Hematopoietic multipotent progenitor cell (in vitro differentiated cells): ENCODE measurements at regions not wholly inside any gene's neighbourhood (a gene's known extent, or its start where the extent isn't known, plus 50 kb on each side); places are given as distances from the start of the nearest gene placed in this dataset.

Experiments used
- DNase-seq, 3 donors: peaks; one replicate each; pipeline ENCODE4 v3.0.0-alpha.2; 2011 to 2015; ENCODE audit warnings: low read depth in 2 of 3, low spot score in 2 of 3

DNA sequence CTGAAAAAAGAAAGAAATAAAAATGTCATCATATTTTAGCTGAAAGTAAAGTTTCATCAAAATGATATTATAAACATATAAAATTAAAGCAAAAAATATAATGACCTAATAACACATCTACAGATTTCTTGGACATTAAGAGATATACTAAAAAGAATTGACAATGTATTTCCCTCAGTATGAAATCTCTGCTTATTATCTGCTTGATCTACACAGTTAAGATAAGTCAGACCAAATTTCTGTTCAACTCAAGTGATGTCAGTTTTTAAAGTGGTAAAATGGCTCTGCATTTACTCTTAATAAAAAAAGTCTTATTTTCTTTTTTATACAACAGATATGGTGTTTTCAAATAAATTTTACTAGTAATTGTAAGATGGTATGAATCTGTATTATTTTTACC, 159.4 kb upstream of the SEMA3A start:
- no peak for DNase-seq

DNA sequence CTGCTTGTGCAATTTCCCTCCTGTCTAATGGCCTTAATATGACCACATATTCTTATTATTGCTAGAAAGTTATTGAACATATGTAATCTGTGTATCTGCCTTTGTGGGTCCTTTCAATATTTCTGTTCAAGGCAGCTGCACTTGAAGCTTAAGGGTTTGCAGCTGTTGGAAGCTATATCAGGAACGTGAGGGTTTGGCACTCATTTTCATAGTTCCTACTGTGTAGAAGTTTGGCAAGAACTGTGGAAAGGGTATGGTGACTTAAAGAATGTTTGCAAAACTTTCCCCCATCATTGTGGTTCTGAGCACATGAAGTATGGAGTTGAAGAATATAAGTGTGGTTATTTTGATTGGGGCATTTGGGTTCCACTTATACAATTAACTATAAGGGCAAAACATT, 144.7 kb upstream of the SEMA3A start:
- DNase-seq = no peak

DNA sequence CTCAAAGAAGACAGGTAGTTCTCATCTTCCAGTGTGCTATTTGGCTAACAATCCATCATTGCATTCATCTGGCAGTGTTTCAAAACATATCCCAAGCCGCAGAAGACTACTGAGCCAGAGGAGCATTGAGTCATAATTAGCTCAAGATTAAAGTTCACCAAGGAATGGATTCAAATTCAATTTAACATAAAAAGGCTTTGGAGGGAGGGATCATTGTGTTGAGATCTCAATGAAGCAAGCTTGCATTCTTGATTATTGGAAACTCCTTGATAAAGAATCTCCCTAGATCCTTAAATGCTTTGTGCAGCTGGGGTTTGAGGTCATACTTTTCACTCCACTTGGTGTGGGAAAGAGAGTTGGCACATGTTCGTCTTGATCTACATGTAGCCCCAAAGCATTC, 142.8 kb upstream of the SEMA3A start:
- no peak for DNase-seq

DNA sequence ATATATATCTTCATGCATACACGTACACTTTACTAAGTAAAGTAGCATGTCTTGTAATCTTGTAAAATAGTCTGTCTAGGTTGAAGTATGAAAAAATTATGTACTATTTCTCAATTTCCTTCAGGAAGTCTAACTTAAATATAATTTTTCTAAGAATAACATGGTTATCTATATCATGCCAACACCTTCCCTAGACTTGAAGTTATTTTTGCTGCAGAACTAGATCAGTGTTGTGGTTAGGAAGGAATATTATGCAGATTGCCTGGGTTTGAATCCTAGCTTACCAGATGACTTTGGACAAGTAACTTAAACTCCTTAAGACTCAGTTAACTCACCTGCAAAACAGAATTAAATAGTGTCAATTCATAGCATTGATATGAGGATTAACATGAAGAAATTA, 142.2 kb upstream of the SEMA3A start:
- DNase-seq = no peak

DNA sequence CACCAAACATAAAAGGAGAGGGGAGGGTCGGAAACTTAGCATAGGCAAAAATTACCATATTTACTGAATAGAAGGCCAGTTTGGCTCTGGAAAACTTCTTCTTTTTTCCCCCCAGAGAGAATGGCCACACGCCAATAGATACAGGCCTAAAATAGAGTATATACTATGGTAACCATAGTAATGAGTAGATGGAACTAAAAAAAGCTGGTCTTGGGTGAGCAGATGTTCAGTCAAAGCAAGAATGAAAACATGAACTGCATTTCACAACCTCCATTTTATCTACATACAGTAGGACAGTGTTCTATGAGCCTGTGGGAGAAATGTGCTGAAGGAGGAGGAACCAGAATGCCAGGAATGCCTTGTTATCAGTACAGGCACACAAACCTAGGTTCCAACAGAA, 141.7 kb upstream of the SEMA3A start:
- DNase-seq = no peak

DNA sequence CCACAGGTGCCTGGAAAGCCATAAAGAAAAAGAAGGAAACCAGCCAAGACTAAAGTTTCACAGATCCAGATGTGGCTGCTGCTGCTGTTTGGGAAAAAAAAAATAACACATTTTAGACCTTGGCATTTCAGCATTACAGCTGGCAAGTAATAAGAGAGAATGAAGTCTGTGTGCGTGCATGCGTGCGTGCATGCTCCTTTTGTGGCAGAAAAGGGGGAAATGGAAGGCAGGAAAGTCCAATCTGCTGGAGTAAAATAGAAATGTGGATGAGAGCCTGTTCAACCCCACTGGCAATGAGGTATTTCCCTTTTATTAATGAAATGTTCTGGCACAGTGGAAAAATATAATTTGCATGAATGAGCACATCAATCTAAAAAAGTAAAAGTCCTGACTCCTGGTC, 137.0 kb upstream of the SEMA3A start:
- no peak for DNase-seq

DNA sequence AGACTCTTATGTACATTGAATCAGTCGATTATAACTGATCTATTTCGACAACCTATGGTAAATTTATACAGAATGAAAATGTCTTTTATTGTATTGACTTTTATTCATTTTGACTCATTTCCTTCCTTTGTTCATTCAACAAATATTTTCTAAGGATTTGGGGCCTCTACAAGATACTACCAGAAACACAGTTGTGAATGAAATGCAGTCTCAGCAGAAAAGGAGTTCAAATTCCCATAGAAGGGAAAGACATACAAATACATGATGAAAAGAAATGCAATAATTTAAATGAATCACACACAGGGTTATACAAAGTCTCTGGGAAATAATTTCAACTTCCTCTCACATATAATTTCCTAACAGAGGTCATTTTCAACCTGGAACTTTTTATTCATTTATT, 134.0 kb upstream of the SEMA3A start:
- DNase-seq = no peak

DNA sequence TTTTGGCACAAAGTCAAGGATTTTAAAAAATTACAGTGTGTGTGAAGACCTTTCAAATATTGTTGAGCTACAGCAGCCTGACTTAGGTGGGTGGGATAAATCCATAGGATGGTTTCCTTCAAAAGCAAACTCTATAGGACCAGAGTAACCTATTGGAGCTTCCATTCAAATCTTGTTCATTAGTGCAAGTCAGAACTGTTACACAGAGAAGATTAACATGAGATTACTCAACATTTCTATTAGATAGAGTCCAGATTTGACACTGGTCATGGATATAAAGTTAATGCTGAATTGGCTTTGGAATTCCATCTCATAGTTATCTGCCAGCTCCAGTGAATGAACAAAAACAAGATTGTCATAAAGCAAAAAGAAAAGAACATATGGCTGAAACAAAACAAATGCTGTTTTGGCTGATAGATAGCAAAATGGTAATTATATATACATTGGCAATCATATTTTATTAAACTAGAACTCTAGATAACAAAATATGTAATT, 129.6 kb upstream of the SEMA3A start:
- DNase-seq = no peak

DNA sequence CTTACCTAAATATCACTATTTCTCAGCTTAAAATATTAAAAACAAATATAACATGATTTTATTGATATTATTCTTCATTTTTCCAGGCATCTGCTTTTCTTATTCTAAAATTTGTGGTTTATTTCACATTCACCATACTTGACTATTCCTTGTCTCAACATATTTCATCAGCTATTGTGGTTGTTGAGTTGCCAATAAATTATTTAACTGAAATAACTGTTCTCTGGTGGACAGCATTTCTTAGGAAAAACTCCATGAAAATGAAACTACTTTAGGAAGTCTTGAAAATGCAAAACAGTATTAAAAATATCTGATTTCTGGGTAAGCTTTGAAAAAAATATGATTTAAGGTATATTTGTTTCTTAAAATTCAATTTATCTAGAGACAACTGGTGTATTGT, 122.9 kb upstream of the SEMA3A start:
- DNase-seq = no peak

DNA sequence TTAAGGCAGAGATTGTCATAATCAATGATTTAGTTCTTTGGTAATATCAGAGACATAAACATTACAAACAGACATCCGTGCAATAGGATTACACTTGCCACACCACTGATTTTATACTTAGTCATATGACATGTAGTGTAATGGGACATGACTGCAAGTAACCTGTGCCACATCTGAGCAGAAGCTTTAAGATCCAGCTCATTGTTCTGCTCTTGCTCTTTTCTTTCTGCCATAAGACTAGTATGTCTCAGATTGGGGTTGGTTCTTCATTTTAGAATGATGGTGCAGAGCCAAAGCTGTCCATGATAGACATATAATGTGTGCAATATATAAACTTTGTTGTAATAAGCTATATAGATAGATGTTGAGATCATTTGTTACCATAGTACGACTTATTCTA, 119.7 kb upstream of the SEMA3A start:
- DNase-seq = no peak

DNA sequence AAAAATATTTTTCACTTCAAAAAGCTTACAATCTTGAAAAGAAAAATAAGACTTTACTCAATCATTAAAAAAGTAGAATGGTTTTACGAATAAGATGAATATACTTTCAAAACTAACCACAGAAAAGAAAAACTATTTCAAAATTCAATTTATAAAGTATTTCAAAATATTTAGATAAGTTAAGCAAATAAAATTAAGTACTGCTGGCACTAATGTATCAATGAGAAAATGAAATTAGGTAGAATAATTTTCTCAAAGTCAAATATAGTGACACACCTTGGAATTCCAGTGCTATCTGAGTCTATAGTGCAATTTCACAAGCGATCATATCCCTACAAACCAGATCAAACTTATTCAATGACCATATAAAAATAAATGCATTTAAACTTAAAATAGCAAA, 109.8 kb upstream of the SEMA3A start:
- DNase-seq = no peak

DNA sequence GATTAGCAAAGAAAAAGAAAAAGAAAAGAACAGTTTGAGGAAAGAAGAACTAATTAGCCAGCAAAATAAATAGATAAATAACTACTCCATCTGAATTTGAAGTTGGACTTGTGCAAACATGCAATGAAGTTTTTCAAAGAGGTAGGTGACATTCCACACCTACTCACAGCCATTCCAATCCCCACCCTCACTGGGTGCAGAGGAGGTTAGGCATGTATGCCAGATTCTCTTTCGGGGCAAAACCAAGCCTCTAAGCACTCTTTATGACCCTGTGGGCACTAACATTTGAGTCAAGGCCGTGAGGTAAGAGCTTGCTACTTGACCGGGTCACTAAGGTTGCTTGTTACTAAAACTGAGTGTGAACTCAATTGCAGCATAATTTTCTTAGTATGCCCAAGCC, 108.4 kb upstream of the SEMA3A start:
- DNase-seq = no peak

DNA sequence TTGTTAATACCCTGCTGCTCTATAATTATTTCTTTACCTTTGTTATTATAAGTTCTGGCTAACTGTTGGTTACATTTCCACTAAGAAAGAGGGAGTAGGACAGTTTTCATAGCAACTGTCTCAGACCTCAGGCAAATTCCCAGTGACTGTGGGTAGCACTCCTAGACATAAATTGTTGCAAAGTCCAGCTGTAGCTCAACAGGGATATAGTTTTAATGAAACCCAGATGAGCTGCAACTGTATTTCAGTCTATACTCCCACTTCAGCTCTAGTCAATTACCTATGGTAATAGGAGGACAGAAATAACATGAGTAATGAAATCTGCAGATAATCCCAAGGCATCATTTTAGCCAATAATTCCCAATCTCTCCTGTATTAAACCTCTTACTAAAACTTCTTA, 103.0 kb upstream of the SEMA3A start:
- no peak for DNase-seq

DNA sequence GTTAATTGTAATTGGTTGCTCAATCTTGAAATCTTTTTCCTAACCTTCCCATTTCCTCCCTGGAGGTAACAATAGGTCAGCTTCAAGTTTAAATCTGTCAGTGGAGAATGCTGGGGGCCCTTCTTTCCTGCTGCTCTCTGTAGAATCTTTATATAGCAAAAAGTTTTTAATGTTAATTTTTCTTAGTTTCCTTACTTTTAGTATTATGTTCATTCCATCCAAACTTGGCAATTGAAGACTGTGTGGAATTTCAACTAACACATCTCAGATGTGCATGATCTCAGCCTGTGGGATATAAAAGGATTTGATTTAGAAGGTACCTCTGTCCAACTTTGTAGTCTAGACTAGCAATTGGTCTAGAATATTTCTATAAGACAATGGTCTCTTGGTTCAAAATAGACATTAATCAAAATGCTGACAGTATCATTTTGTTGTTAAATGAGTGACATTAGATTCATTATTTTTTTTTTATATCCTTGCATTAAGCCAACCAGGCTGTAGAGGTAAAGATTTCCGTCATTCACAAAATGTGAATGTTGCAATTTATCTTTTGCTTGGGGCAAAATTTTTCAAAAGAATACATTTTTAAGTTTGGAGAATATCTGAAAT, 100.4 kb upstream of the SEMA3A start:
- no peak for DNase-seq

DNA sequence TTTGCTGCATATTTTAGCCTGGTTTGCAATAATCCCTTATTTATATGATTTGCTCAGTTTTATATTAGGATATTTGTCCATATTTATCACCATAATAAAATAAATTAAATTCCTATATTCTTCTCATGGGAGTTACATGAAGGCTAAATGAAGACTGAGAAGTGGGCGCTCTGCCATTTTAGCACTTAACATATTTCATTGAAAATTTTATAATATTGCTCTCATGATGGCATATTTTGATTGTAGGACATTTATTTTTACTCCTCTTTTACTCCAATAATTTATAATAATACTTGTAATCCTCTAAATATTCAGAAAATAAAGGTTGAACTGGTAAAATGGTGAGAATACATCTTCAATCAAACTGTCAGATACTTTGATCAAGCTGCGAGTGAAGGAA, 99.8 kb upstream of the SEMA3A start:
- DNase-seq = no peak

DNA sequence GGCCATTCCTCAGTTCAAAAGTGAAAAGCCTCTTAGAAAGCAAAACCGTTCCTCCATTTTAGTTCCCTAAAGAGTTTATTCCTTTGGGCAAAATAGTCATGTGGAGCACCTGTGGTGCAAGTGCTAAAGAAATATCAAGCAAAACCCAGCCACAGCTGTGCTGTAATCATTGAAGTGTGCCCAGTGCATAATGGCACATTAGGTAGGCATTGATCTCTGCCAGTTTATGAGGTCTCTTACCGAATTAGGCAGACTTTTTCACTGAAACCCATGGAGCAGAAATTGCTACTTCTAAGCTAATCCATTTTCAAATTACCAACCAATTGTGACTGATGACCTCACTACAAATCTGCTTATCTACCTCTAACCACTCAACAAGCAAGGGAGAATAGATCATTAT, 97.2 kb upstream of the SEMA3A start:
- no peak for DNase-seq

DNA sequence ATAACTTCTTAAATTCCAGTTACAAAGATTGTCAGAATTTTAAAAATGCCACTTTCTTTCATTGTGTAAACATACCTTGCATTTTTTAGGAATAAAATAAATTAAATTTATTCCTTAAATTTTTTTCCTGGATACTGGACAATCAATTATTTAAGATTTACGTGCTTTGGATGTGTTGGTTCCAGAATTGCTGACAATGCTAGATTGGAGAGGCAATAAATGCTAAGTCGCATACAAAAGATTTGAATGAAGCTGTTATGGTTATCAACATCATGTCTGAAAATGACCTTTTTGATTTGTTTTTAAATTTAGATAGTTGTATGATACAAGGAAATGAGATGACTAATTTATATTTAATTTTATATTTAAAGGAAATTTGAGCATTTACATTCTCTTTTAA, 89.2 kb upstream of the SEMA3A start:
- DNase-seq = no peak

DNA sequence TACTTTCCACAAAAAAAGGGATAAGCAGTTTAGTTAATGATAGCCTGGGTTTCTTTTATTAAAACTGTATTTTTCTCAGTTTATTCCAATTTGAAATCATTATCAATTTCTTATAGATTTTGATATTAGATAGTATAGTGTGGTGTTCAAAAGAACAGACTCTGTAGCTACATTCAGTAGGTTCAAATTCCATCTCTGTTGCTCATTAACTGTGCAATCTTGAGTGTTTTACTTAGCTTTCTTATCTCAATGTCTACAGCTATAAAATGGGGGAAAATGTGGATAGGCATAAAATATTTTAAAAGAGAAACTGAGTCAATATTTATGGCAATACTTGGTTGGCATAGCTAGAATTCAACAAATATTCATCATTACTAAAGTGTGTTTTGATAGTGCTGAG, 86.9 kb upstream of the SEMA3A start:
- DNase-seq = no peak

DNA sequence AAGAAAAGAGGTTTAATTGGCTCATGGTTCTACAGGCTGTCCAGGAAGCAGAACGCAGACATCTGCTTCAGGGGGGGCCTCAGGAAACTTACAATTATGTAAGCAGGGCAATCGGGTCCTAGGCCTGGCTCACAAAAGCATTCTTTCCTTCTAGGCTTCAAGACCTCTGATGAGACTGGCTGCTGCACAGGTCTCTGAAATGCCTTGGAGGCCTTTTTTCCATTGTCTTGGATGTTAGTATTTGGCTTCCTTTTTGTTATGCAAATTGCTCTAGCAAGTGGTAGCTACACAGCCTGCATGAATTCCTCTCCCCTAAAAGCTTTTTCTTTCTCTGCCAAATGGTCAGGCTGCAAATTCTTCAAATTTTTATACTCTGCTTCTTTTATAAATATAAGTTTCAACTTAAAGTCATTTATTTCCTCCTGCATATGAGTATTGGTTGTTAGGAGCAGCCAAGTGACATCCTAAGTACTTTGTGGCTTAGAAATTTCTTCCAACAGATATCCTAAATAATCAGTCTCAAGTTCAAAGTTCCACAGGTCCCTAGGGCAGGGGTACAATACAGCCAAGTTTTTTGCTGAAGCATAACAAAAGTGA, 83.1 kb upstream of the SEMA3A start:
- no peak for DNase-seq

DNA sequence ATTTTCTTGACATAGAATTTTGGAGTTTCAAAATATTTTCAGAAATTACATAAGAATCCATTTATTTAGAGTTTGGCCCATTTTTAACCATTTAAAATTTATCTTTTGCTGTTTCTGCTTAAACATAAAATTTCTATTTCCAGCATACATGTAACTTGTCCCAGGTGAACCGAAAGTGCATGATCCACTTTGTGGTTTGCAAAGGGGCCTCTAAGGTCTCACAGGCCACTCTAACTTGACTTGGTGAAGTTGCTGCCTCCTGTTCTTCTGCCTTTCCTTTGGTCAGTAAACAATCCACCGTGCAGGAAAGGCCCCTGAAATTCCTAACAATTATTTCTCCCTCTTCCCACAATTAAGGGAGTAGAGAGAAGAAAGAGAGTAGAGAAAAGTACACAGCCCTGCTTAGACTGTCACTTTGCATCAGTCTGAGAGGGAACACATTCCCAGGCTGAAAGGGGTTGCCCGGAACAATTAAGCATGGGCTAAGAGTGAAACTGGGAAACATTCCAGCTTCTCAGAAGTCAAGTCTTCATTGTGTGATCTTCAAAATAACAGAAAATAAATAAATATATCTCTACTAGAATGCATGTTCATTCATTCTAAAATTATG, 79.5 kb upstream of the SEMA3A start:
- DNase-seq = no peak

DNA sequence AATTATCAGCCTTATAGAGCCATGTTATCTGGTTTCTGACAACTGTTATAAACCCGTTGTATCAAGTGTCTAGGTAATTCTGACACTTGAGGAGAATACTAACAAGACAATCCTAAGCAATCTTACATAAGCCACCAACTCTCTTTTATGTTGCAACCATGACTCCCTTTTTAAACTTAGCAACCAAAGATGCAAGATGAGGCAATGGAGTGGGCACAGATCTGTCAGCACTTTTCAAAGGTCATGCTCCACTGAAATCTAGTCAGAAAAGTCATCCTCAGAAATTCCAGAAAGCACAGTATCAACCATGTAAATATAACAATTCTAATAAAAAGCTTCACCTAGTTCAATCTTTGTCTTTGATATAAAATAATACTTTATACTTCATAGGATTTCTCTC, 77.0 kb upstream of the SEMA3A start:
- no peak for DNase-seq

DNA sequence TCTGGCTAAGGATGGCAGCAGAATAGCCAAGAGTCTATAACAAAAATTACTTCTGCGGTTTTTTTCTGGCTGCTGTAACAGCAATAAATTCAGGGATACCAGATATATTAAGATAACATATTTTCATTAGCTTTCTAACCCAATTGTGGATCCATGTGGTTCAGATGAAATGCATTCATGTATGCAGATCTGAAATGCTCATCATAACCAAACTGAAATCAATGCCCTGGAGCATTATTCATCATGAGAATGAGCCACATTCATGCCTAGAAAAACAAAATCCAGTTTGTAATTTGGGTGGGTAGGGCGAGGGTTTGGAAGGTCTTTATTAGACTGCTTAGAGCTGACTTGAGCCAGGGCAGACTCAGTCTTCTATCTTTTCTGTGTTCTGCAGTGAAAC, 69.8 kb upstream of the SEMA3A start:
- DNase-seq = no peak

DNA sequence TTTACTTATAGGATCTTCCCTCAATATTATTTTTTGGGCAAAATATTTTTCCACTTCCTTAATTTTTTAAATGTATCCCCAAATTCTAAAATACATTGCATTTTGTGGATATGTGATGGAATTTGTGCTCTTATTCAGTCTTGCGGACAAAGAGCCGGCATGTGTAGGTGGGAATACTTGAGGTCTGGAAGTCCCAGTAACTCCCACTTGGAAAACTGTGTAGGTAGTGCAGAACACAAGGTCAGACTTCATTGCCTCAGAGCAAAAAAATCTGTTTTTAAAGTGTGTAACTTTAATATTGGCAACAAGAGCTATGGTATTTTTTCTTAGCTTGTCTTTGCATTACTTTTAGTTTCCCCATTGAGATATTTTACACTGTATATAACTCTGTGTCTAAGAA, 68.5 kb upstream of the SEMA3A start:
- no peak for DNase-seq
